MG63 (cell line): ENCODE measurements at regions not wholly inside any gene's neighbourhood (a gene's known extent, or its start where the extent isn't known, plus 50 kb on each side); places are given as distances from the start of the nearest gene placed in this dataset.
"Not testable (repeated sequence)": the region's sequence is repeated elsewhere in the genome, so short reads cannot be mapped to it uniquely, and the experiment has no call there.

ENCODE experiments used
- DNase-seq: peaks from one replicate; pipeline ENCODE4 v3.0.0-alpha.2; 2020
- H3K27me3 ChIP-seq: fragments of 250-450 bp; sonication (Bioruptor Pico); 2 replicates; pipeline ENCODE4 v1.5.1; 2020; ENCODE audit warnings: mild to moderate bottlenecking, moderate library complexity
- H3K36me3 ChIP-seq: fragments of 250-450 bp; sonication (Bioruptor Pico); 2 replicates; pipeline ENCODE4 v1.5.1; 2020; ENCODE audit warnings: mild to moderate bottlenecking, moderate library complexity
- H3K4me3 ChIP-seq: fragments of 250-450 bp; sonication (Bioruptor Pico); 2 replicates; pipeline ENCODE4 v1.5.1; 2020; ENCODE audit warnings: mild to moderate bottlenecking, moderate library complexity
- H3K9me3 ChIP-seq: fragments of 250-450 bp; sonication (Bioruptor Pico); 2 replicates; pipeline ENCODE4 v1.5.1; 2020; ENCODE audit warnings: mild to moderate bottlenecking, moderate library complexity

DNA sequence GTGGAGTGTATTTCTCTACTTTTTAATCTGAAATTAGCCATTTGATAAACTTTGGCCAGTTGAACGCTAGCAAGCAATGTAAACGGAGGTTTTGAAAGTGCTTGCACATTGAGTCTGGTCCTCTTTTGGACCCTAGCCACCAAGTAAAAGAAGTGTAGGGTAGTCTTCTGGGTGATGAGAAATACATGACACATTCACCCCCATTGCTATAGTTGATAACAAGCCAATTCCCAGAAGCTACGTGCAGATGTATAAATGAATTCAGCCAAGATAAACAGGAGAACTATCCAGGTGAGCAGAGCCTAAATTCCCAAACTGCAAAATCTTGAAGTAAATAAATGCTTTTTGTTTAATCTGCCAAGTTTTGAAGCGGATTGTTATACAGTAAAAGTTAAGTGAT, 965.4 kb upstream of the GRIA3 start:
- H3K4me3 ChIP-seq = no peak overlapping the region
- no peak for DNase-seq
- no peaks in the 10 kb centered on the region for H3K36me3 ChIP-seq
- H3K9me3 ChIP-seq = no peaks in the 10 kb centered on the region
- no peaks in the 10 kb centered on the region for H3K27me3 ChIP-seq

DNA sequence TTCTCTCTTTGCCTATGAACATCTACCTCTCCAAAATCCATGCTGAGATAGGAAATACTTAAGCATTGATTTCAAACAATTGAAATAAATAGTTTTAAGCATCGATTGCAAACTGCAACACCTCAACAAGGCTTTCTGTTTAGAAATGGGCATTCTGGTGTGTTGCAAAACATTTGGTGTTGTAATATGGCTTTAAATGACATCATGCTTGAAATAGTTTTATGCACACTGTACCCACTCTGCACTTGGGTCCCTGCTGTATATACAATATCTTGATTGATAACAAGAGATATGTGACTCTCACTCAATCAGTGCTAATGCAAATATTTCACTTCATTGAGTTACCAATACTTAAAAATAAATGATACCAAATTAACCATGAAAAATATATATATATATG, 964.9 kb upstream of the GRIA3 start:
- no peaks in the 10 kb centered on the region for H3K36me3 ChIP-seq
- DNase-seq = no peak
- no peak overlapping the region for H3K4me3 ChIP-seq
- H3K27me3 ChIP-seq = no peaks in the 10 kb centered on the region
- H3K9me3 ChIP-seq = no peaks in the 10 kb centered on the region

DNA sequence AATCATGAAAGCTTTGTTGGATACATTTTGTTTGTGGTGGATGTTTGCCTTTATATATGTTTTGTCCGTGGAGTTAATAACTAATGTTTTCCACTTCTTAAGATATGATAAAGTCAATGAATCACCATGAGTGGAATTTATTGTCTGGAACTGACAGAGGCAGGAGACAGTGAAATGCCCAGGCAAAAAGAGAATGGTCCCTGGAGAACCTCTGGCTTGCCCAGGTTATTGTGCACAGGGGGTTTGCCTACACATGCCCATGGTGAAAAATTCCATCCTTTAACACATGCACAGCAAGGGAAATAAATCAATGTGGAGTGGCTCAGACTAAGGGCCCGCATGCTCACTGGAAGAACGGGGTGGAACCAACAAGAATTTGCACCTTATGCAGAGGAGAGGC, 964.3 kb upstream of the GRIA3 start:
- no peaks in the 10 kb centered on the region for H3K9me3 ChIP-seq
- no peaks in the 10 kb centered on the region for H3K27me3 ChIP-seq
- H3K36me3 ChIP-seq = no peaks in the 10 kb centered on the region
- no peak for DNase-seq
- H3K4me3 ChIP-seq = no peak overlapping the region

DNA sequence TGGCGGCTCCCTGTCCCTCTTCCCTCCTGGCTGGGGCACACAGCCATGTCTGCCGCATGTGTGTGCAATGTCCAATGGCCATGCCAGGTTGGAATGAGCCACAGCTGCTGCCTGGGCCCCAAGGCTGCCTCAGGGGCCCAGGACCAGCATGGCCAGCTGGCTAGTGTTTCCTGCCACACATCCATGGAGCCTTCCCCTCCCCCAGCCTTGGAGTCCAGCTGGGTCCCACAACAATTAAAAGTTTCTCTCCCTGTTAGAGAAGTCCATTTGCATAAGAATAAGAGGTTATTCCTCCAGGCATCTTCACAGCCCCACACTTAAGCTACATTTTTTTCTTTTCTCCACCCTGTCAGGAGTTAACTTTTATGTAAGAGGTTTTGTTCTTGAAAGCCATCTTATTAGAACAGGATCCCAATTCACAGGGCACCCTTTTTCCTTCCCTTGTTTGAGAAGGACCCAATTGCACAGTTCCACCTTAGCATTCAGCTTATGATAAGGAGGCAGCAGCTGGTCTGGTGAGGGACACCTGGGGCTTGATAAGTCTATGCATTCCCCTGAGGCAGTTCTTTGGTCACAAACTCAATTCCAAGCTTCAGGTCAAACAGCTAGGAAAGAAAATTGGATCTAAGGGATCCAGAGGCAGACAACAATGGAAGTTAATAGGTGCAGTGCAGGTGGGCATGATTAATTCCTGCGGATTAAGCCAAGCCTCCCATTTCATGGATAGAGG, 963.3 kb upstream of the GRIA3 start:
- no peak overlapping the region for H3K4me3 ChIP-seq
- H3K27me3 ChIP-seq = no peaks in the 10 kb centered on the region
- no peaks in the 10 kb centered on the region for H3K9me3 ChIP-seq
- no peak for DNase-seq
- no peaks in the 10 kb centered on the region for H3K36me3 ChIP-seq

DNA sequence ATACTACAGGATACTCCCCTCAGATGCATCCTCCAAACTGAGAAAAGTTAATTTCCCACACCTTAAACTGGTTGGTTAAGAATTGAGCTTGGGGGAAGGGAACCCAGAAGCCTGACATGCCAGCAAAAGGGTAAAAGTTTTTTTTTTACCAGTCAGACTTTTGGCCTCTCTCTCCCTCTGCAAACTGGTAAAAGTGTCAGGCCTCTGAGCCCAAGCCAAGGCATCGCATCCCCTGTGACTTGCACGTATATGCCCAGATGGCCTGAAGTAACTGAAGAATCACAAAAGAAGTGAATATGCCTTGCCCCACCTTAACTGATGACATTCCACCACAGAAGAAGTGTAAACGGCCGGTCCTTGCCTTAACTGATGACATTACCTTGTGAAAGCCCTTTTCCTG, 962.3 kb upstream of the GRIA3 start:
- not testable (repeated sequence) for H3K27me3 ChIP-seq, H3K36me3 ChIP-seq, H3K4me3 ChIP-seq, DNase-seq, H3K9me3 ChIP-seq

DNA sequence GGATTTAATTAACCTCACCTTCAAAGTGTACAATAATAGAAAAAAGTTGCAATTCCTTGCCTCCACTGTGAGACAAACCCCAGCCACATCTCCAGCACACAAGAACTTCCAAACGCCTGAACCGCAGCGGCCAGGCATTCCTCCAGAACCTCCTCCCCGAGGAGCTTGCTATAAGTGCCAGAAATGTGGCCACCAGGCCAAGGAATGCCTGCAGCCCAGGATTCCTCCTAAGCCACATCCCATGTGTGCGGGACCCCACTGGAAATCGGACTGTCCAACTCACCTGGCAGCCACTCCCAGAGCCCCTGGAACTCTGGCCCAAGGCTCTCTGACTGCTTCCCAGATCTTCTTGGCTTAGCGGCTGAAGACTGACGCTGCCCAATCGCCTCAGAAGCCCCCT, 959.9 kb upstream of the GRIA3 start:
- not testable (repeated sequence) for H3K9me3 ChIP-seq, DNase-seq, H3K4me3 ChIP-seq

DNA sequence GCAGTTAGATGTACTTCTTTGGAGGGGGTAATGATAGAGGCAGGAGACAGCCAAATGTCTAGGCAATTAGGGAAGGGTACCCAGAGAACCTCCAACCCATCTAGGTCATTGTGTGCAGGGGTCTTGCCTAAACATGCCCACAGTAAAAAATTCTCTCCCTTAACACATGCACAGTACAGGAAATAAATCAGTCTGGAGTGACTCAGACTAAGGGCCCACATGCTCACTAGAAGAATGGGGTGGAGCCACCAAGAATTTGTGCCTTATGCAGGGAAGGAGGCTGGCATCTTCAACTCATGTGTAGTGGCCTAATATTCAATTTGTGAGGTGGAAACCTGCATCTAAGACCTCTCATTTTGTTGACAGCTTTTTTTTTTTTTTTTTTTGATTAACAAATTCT, 945.3 kb upstream of the GRIA3 start:
- Histone ChIP-seq H3K36me3 (no peaks in the 10 kb centered on the region), H3K9me3 (no peaks in the 10 kb centered on the region), H3K4me3 (no peak overlapping the region), H3K27me3 (no peaks in the 10 kb centered on the region)
- no peak for DNase-seq

More for the DNA sequence above, 959.9 kb upstream of the GRIA3 start:
- not testable (repeated sequence) for H3K36me3 ChIP-seq, H3K27me3 ChIP-seq

DNA sequence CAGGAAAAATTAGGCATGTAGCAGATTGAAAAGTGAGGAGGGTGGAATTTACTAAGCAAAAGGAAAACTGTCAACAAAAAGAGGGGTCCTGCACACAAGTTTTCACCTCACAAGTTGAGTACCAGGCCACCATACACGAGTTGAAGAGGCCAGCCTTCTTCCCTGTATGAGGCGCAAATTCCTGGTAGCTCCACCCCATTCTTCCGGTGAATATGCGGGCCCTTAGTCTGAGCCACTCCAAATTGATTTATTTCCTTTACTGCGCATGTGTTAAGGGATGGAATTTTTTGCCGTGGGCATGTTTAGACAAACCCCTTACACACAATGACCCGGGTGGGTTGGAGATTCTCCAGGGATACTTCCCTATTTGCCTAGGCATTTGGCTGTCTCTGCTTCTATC, 942.1 kb upstream of the GRIA3 start:
- H3K36me3 ChIP-seq = no peaks in the 10 kb centered on the region
- H3K27me3 ChIP-seq = no peaks in the 10 kb centered on the region
- no peaks in the 10 kb centered on the region for H3K9me3 ChIP-seq
- no peak for DNase-seq
- H3K4me3 ChIP-seq = no peak overlapping the region

DNA sequence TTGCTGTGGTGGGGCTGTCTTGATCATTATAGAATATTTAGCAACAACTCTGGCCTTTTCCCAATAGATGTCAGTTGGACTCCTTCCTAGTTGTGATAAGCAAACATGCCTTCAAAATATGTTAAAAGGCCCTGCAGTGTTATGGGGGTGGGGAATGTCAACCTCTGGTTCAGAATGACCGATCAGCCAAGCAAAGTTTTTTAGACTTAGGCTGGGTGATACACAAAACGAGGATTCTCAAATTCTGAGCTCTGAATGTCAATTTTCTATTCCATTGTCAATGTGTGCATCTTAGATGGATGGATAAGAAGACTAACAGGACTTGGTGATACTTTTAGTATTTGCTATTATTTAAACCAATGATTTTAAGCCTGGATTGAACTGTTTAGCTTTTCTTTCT, 940.0 kb upstream of the GRIA3 start:
- no peaks in the 10 kb centered on the region for H3K27me3 ChIP-seq
- no peaks in the 10 kb centered on the region for H3K36me3 ChIP-seq
- H3K9me3 ChIP-seq = no peaks in the 10 kb centered on the region
- no peak overlapping the region for H3K4me3 ChIP-seq
- DNase-seq = no peak

DNA sequence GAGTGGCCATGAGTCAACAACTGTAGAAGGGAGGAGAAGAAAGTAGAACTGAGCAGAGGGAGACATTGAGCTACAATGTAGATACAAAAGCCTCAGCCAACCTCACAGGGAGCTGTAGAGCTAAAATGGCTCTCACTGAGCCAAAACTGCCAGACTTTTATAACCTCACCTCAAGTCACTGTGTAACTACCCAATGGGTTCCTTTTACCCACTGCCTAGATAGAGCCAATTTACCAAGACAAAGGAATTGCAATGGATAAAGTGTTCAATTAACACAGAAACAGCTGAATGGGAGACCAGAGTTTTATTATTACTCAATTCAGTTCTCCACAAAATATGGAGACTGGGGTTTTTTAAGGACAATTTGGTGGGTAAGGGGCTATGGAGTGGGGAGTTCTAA, 938.9 kb upstream of the GRIA3 start:
- Histone ChIP-seq H3K27me3 (no peaks in the 10 kb centered on the region), H3K4me3 (no peak overlapping the region), H3K9me3 (no peaks in the 10 kb centered on the region), H3K36me3 (no peaks in the 10 kb centered on the region)
- no peak for DNase-seq

DNA sequence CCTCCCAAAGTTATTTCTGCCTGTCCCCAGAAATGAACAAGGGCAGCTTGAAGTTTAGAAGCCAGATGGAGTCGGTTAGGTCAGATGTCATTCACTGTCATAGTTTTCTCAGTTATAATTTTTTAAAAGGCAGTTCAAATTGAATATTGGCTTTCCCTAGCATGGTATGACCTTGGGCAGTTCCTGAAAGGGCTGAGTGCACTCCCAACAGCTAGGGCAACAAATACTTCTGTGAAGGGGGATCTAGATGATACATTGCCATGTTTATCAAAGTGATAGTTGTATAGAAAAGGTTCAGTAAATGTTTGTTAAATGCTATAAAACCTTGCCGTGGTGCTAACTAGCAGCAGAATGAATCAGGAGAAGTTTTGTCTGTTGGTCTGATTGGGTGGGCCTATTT, 938.1 kb upstream of the GRIA3 start:
- no peaks in the 10 kb centered on the region for H3K27me3 ChIP-seq
- no peaks in the 10 kb centered on the region for H3K36me3 ChIP-seq
- no peaks in the 10 kb centered on the region for H3K9me3 ChIP-seq
- no peak for DNase-seq
- no peak overlapping the region for H3K4me3 ChIP-seq

DNA sequence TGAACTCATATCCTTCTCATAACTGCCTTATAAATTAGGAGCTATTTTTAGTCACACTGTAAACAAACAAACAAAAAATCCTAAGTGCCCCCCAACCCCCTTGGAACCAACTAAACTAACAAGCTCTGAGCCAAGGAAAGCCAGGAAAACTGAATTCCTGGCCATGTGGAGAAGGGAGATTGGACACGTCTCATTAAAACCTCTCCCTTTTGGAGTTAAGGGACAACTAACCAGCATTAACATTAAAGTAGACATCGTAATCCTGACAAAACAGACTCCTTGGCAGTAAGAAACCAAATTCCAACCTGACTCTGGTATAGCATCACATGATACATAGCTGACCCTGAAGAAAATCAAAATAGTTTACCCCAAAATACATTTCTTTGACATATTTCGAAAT, 937.1 kb upstream of the GRIA3 start:
- no peak for DNase-seq
- Histone ChIP-seq H3K36me3 (no peaks in the 10 kb centered on the region), H3K27me3 (no peaks in the 10 kb centered on the region), H3K4me3 (no peak overlapping the region), H3K9me3 (no peaks in the 10 kb centered on the region)

DNA sequence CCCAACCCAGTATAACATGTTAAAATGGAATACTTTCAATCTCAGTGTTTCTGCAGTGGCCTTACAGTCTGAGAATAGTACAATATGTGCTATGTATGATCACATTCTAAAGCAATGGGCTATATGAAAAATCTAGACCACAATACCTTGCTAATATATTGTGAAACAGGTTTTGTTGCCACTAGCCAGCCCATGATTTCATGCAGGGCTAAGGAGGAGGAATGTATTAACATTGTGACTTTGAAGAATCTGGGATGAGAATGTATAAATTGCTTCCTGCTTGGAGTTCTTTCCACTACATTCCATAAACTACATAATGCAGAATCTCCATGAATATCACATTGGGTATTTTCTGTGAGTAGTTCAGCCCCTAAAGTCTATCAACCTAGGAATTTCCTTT, 935.4 kb upstream of the GRIA3 start:
- H3K36me3 ChIP-seq = no peaks in the 10 kb centered on the region
- H3K27me3 ChIP-seq = no peaks in the 10 kb centered on the region
- DNase-seq = no peak
- H3K4me3 ChIP-seq = no peak overlapping the region
- no peaks in the 10 kb centered on the region for H3K9me3 ChIP-seq

DNA sequence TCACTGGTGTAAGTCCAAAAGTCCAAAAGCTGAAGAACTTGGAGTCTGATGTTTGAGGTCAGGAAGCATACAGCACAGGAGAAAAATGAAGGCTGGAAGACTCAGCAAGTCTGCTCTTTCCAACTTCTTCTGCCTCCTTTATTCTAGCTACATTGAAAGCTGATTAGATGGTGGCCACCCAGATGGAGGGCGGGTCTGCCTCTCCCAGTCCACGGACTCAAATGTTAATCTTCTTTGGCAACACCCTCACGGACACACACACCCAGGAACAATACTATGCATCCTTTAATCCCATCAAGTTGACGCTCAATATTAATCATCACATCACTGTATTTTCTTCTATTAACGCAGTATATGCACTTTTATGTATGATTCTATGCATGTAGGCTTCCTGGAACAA, 931.6 kb upstream of the GRIA3 start:
- H3K4me3 ChIP-seq = no peak overlapping the region
- H3K27me3 ChIP-seq = no peaks in the 10 kb centered on the region
- no peaks in the 10 kb centered on the region for H3K36me3 ChIP-seq
- H3K9me3 ChIP-seq = no peaks in the 10 kb centered on the region
- no peak for DNase-seq

DNA sequence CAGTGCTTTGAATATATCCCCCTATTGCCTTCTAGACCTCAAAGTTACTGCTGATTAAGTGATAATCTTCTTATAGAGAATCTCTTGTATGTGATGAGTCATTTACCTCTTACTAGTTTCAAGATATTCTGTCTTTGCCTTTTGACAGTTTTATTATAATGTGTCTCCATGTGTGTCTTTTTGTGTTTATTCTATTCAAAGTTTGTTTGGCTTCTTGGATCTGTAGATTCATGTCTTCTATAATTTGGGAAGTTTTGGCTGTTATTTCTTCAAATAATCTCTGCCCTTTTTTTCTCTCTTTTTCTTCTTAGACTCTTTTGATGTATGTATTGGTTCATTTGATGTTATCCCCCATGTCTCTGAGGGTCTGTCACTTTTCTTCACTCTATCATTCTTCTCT, 915.7 kb upstream of the GRIA3 start:
- no peak for DNase-seq
- H3K36me3 ChIP-seq = no peaks in the 10 kb centered on the region
- no peak overlapping the region for H3K4me3 ChIP-seq
- no peaks in the 10 kb centered on the region for H3K9me3 ChIP-seq
- no peaks in the 10 kb centered on the region for H3K27me3 ChIP-seq

DNA sequence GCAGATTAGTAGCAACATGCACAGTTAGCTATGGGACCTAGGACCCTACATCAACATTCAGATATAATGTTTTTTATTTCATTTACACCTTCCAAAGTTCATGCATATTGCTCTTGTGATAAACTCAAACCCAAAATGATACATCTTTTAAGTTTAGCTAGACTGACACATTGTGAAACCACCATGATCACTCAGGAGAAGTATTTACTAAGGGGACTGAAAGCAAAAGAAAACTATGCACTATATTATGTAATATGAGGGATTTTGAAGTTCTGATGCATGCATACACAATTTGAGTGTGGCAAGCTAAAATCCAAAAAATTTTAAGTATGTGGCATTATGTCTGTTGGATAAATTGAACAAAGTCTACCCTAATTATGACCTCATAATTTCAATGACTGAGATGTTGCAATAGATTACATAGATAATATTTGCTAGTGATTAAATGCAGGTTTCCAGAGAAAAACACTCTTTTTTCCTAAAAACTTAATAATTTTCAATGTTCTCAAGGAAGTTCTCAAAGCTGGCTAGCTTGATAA, 914.8 kb upstream of the GRIA3 start:
- H3K4me3 ChIP-seq = no peak overlapping the region
- H3K27me3 ChIP-seq = no peaks in the 10 kb centered on the region
- no peaks in the 10 kb centered on the region for H3K36me3 ChIP-seq
- H3K9me3 ChIP-seq = no peaks in the 10 kb centered on the region
- DNase-seq = no peak

DNA sequence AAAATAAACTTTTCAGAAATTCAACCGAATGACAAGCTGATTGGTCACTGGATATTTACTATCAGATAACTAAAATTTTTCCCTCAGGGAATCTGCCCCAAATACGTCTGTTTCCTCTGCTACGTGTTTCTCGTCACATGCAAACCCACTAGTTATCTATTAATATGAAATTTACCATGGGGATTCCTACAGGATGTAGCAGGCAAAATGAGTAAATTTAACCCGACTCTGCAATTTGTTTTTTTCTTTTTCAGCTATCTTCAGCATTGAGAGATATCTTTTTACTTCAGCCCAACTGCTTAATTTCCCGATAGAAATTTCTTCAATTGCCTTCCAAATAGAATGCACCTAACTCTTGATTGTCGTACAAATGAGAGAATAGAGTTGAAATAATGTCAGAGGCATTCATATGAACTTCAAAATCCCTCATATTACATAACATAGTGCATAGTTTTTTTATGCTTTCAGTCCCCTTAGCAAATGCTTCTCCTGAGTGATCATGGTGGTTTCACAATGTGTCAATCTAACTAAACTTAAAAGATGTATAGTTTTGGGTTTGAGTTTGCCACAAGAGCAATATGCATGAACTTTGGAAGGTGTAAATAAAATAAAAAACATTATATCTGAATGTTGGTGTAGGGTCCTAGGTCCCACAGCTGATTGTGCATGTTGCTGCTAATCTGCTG, 913.1 kb upstream of the GRIA3 start:
- Histone ChIP-seq H3K4me3 (no peak overlapping the region), H3K9me3 (no peaks in the 10 kb centered on the region), H3K27me3 (no peaks in the 10 kb centered on the region), H3K36me3 (no peaks in the 10 kb centered on the region)
- DNase-seq = no peak

DNA sequence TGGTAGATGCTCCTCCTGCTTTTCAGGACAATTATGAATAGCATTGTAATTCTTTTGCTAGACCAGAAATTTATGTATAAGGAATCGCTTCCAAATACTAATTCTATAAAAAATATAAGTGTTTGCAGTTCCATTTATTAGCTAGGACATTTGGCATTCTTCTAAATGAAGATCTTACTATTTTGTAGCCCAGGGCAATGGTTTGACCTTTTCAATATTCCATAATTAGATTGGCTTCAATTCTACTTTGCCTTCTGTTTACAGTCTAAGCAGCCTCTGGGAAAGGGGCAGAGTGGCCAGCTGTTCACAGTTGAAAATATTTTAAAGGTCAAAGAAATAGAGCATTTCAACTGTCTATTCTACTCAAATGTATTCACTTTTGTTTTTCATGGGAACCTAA, 912.1 kb upstream of the GRIA3 start:
- H3K36me3 ChIP-seq = no peaks in the 10 kb centered on the region
- H3K4me3 ChIP-seq = no peak overlapping the region
- no peaks in the 10 kb centered on the region for H3K27me3 ChIP-seq
- no peaks in the 10 kb centered on the region for H3K9me3 ChIP-seq
- DNase-seq = no peak
